CD4-positive, alpha-beta T cell (primary cell): ENCODE measurements at regions not wholly inside any gene's neighbourhood (a gene's known extent, or its start where the extent isn't known, plus 50 kb on each side); places are given as distances from the start of the nearest gene placed in this dataset.

Source experiments
- ATAC-seq: fragments of 200-7000 bp; cut with Tn5 transposase; one replicate; pipeline ENCODE4 v1.10.0; 2022; ENCODE audit warnings: mild to moderate bottlenecking; ENCODE audit not compliant: poor library complexity
- CTCF ChIA-PET: fragments of 350-600 bp; sonication (Branson Sonifier 250); formaldehyde crosslinking; loops from one replicate; lab custom pipeline; 2021; ENCODE audit warnings: antibody characterized with exemption, inconsistent platforms; lab: Charles Lee
- POLR2A ChIA-PET: fragments of 350-600 bp; sonication (Branson Sonifier 250); formaldehyde crosslinking; loops from one replicate; lab custom pipeline; 2021; ENCODE audit warnings: antibody characterized with exemption, inconsistent platforms; lab: Charles Lee
- DNase-seq, 14 experiments: peaks; one replicate each; pipeline ENCODE4 v3.0.0-alpha.2; 2013 to 2020; ENCODE audit warnings: mixed read lengths in 2 of 14
- H3K27ac ChIP-seq, 2 donors: one replicate each; pipeline versions ENCODE4 v1.5.1 to v1.7.0; 2013; ENCODE audit warnings: low read length in 2 of 2, low read depth in 1 of 2, mild to moderate bottlenecking in 1 of 2
- H3K27me3 ChIP-seq, 2 experiments: 1 replicate in 1 of 2; 2 replicates in 1 of 2; pipeline versions ENCODE4 v1.6.1 to v1.7.0; 2013; ENCODE audit warnings: low read length in 2 of 2, control low read depth in 1 of 2, mild to moderate bottlenecking in 1 of 2, moderate library complexity in 1 of 2; ENCODE audit not compliant: insufficient read depth in 2 of 2, control insufficient read depth in 1 of 2
- H3K36me3 ChIP-seq: one replicate; pipeline ENCODE4 v1.6.1; 2013; ENCODE audit warnings: low read length, control low read depth; ENCODE audit not compliant: insufficient read depth
- H3K4me1 ChIP-seq: one replicate; pipeline ENCODE4 v1.6.1; 2013; ENCODE audit warnings: low read length, control low read depth; ENCODE audit not compliant: insufficient read depth
- H3K4me3 ChIP-seq: one replicate; pipeline ENCODE4 v1.5.1; 2013; ENCODE audit warnings: mild to moderate bottlenecking, low read length, moderate library complexity
- H3K9me3 ChIP-seq, 2 experiments: 1 replicate in 1 of 2; 2 replicates in 1 of 2; pipeline versions ENCODE4 v1.6.1 to v1.7.0; 2013; ENCODE audit warnings: low read length in 2 of 2, mild to moderate bottlenecking in 2 of 2, control low read depth in 1 of 2, moderate library complexity in 1 of 2; ENCODE audit not compliant: control insufficient read depth in 1 of 2, insufficient read depth in 1 of 2
- H3K27ac Mint-ChIP-seq: one replicate; pipeline ENCODE4 v1.8.0; 2020; ENCODE audit warnings: mixed read lengths
- H3K27me3 Mint-ChIP-seq: one replicate; pipeline ENCODE4 v1.8.0; 2021; ENCODE audit warnings: mixed read lengths
- H3K36me3 Mint-ChIP-seq: one replicate; pipeline ENCODE4 v1.8.0; 2021; ENCODE audit warnings: low read depth, mixed read lengths
- H3K4me1 Mint-ChIP-seq: one replicate; pipeline ENCODE4 v1.8.0; 2021; ENCODE audit warnings: low read depth, mixed read lengths
- H3K4me3 Mint-ChIP-seq: one replicate; pipeline ENCODE4 v1.8.0; 2020; ENCODE audit warnings: mild to moderate bottlenecking, mixed read lengths
- H3K9me3 Mint-ChIP-seq: one replicate; pipeline ENCODE4 v1.8.0; 2020; ENCODE audit warnings: mixed read lengths
- CTCF ChIP-seq: fragments of 200-600 bp; IDR thresholded peaks from one replicate; pipeline ENCODE4 v1.8.0; 2022; ENCODE audit warnings: antibody characterized with exemption, mild to moderate bottlenecking
- intact Hi-C, 2 experiments: fragments of 100-400 bp; cut with DNase I in 1 of 2; cut with micrococcal nuclease in 1 of 2; formaldehyde crosslinking; loops; one replicate each; pipeline versions ENCODE4 v1.15.1 to v1.9.0; 2023 to 2025; cut with DNase I, micrococcal nuclease

GRCh38 chr1:47681735-47682134 is 243.9 kb downstream of the FOXD2 start:
- no peak for TF ChIP-seq CTCF
- Mint-ChIP-seq H3K4me3 (no peak overlapping the region), H3K27me3 (peaks cover 31% of the 10 kb centered on the region), H3K4me1 (no peaks in the 10 kb centered on the region), H3K27ac (no peak overlapping the region), H3K36me3 (no peaks in the 10 kb centered on the region), H3K9me3 (no peaks in the 10 kb centered on the region)
- intact Hi-C loops = no loop called here
- Histone ChIP-seq H3K36me3 (no peaks in the 10 kb centered on the region), H3K4me3 (no peak overlapping the region), H3K9me3 (no peaks in the 10 kb centered on the region), H3K27ac (no peak overlapping the region), H3K27me3 (no peaks in the 10 kb centered on the region), H3K4me1 (no peaks in the 10 kb centered on the region)
- CTCF ChIA-PET = no interaction called here
- DNase-seq = no peak
- POLR2A ChIA-PET = no interaction called here
- ATAC-seq = no peak

GRCh38 chr1:47682198-47682597 is 244.4 kb downstream of the FOXD2 start:
- H3K9me3 ChIP-seq = no peaks in the 10 kb centered on the region
- TF ChIP-seq CTCF = no peak
- CTCF ChIA-PET = no interaction called here
- no peaks in the 10 kb centered on the region for H3K4me1 ChIP-seq
- Mint-ChIP-seq H3K36me3 (no peaks in the 10 kb centered on the region), H3K4me3 (no peak overlapping the region), H3K4me1 (no peaks in the 10 kb centered on the region), H3K27me3 (peaks cover 35% of the 10 kb centered on the region), H3K9me3 (no peaks in the 10 kb centered on the region), H3K27ac (no peak overlapping the region)
- ATAC-seq (no peak), DNase-seq (no peak)
- no peak overlapping the region for H3K4me3 ChIP-seq
- POLR2A ChIA-PET = no interaction called here
- intact Hi-C loops = no loop called here
- H3K27ac ChIP-seq = no peak overlapping the region
- no peaks in the 10 kb centered on the region for H3K36me3 ChIP-seq
- H3K27me3 ChIP-seq = peaks cover 0 to 2% of the 10 kb centered on the region in 2 experiments

GRCh38 chr1:47682786-47683350 is 245.0 kb downstream of the FOXD2 start:
- DNase-seq (no peak), ATAC-seq (no peak)
- Histone ChIP-seq H3K4me1 (no peaks in the 10 kb centered on the region), H3K27me3 (peaks cover 0 to 5% of the 10 kb centered on the region in 2 experiments), H3K36me3 (no peaks in the 10 kb centered on the region), H3K27ac (no peak overlapping the region), H3K9me3 (no peaks in the 10 kb centered on the region), H3K4me3 (no peak overlapping the region)
- H3K4me3 Mint-ChIP-seq = no peak overlapping the region
- ChIA-PET POLR2A (no interaction called here), CTCF (no interaction called here)
- intact Hi-C loops = no loop called here
- H3K27me3 Mint-ChIP-seq = peaks cover 37% of the 10 kb centered on the region
- H3K27ac Mint-ChIP-seq = no peak overlapping the region
- TF ChIP-seq CTCF = no peak
- H3K4me1 Mint-ChIP-seq = no peaks in the 10 kb centered on the region
- H3K9me3 Mint-ChIP-seq = no peaks in the 10 kb centered on the region
- no peaks in the 10 kb centered on the region for H3K36me3 Mint-ChIP-seq
